Nephron (organoid): ENCODE measurements at regions not wholly inside any gene's neighbourhood (a gene's known extent, or its start where the extent isn't known, plus 50 kb on each side); places are given as distances from the start of the nearest gene placed in this dataset.
"Not testable (repeated sequence)": the region's sequence is repeated elsewhere in the genome, so short reads cannot be mapped to it uniquely, and the experiment has no call there.

Experiments
- H3K27ac Mint-ChIP-seq, 3 experiments: 2 replicates each; pipeline ENCODE4 v1.8.0; 2020; ENCODE audit warnings: mixed read lengths in 3 of 3, mild to moderate bottlenecking in 2 of 3, moderate library complexity in 1 of 3
- H3K27me3 Mint-ChIP-seq: 2 replicates; pipeline ENCODE4 v1.8.0; 2021; ENCODE audit warnings: low read depth, mild to moderate bottlenecking, moderate library complexity, mixed read lengths
- H3K36me3 Mint-ChIP-seq: 2 replicates; pipeline ENCODE4 v1.8.0; 2020; ENCODE audit warnings: low read depth, mixed read lengths
- H3K4me1 Mint-ChIP-seq: 2 replicates; pipeline ENCODE4 v1.8.0; 2020; ENCODE audit warnings: mixed read lengths
- H3K4me3 Mint-ChIP-seq, 3 experiments: 2 replicates each; pipeline ENCODE4 v1.8.0; 2020; ENCODE audit warnings: mild to moderate bottlenecking in 3 of 3, mixed read lengths in 3 of 3, moderate library complexity in 2 of 3
- H3K9me3 Mint-ChIP-seq: 2 replicates; pipeline ENCODE4 v1.8.0; 2020; ENCODE audit warnings: mixed read lengths
- TF ChIP-seq, protein P1 (sequence below), 3 experiments: fragments of 200-600 bp; sonication (generic); IDR thresholded peaks; one replicate each; pipeline ENCODE4 v1.5.0; 2021; ENCODE audit warnings: antibody characterized with exemption in 3 of 3; ENCODE audit not compliant: unreplicated experiment in 3 of 3

DNA sequence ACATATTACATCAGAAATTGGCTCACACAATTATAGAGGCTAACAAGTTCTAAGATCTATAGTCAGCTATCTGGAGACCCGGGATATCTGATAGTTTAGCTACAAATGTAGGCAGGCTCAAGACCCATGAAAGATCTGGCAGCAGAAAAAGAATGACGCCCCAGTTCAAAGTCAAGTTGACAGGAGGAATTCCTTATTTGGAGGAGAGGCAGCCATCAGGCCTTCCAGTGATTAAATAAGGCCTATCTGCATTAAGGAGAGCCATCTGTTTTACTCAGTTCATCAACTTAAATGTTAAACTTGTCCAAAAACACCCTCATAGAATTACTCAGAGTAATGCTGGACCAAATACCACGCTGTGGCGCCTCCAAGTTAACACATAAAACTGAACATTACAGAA, 1402.6 kb downstream of the FAM181B start:
- peak overlapping the region in 1 of 3 experiments; percentile 85 for H3K27ac Mint-ChIP-seq
- H3K9me3 Mint-ChIP-seq = no peaks in the 10 kb centered on the region
- H3K4me1 Mint-ChIP-seq = no peaks in the 10 kb centered on the region
- H3K36me3 Mint-ChIP-seq = no peaks in the 10 kb centered on the region
- no peaks in the 10 kb centered on the region for H3K27me3 Mint-ChIP-seq
- TF ChIP-seq, protein P1, sequence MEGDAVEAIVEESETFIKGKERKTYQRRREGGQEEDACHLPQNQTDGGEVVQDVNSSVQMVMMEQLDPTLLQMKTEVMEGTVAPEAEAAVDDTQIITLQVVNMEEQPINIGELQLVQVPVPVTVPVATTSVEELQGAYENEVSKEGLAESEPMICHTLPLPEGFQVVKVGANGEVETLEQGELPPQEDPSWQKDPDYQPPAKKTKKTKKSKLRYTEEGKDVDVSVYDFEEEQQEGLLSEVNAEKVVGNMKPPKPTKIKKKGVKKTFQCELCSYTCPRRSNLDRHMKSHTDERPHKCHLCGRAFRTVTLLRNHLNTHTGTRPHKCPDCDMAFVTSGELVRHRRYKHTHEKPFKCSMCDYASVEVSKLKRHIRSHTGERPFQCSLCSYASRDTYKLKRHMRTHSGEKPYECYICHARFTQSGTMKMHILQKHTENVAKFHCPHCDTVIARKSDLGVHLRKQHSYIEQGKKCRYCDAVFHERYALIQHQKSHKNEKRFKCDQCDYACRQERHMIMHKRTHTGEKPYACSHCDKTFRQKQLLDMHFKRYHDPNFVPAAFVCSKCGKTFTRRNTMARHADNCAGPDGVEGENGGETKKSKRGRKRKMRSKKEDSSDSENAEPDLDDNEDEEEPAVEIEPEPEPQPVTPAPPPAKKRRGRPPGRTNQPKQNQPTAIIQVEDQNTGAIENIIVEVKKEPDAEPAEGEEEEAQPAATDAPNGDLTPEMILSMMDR (IDR thresholded peaks at IDR 0.05; ENCODE audit: unreplicated experiment in 3 of 3) = no peak
- no peak overlapping the region for H3K4me3 Mint-ChIP-seq

DNA sequence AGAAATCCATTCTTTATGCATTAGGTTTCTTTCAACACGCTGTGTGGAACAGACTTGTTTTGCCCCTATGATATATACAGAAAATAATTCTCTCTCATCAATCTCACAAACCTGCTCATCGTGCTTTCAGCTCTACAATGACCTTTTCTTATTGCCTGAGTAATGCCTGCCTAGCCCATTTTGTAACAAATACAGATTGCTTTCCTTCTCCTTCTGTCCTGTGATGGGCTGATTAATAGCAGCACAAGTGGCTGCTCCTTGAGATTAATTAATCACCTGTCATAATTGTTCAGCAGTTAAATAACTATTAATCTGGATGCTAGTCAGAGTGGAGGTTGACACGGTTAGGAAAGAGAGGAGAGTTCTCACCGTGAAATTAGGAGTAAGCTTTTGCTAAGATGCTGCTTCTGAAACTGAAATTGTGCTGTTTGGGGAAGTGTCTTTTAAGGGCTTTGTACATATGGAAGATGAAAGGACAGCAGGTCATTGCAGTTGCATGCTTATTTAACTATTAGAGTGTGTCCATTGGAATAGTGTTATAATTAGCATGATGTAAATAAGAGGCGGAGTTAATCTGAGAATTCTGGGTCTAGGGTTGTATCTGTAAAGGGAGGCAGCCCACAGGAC, 1430.5 kb downstream of the FAM181B start:
- no peaks in the 10 kb centered on the region for H3K4me1 Mint-ChIP-seq
- no peak overlapping the region for H3K27ac Mint-ChIP-seq
- H3K4me3 Mint-ChIP-seq = no peak overlapping the region
- no peaks in the 10 kb centered on the region for H3K27me3 Mint-ChIP-seq
- H3K36me3 Mint-ChIP-seq = no peaks in the 10 kb centered on the region
- no peaks in the 10 kb centered on the region for H3K9me3 Mint-ChIP-seq
- TF ChIP-seq, protein P1 (IDR thresholded peaks at IDR 0.05; ENCODE audit: unreplicated experiment in 3 of 3) = no peak

DNA sequence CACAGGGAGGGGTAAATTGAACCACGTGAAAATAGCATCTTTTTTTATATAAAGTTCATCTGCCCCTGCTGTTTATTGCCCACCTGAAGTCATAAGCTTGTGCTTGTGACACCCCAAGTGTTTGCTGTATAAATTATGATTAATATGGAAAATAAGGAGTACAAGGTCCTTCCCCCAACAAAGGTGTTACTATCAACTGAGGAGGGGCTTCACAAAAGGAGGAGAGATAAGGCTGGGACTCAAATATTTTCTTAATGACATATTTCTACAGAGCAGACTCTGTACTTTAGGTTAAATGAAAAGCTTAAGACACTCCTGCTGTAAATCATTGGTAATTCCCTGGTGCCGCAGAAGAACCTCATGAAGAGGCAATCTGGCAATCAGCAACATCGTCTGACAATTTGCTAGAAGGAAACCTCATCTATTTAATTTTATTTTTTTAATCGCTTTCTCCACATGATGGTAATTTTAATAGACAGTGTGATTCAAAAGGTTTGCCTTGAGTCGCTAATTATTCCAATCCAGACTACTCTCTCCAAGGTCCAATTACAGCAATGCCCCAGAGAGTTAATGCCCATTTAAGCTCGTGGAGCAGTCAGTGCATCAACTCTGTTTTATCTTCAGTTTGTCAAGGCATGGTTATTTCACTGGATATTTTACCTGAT, 1432.4 kb downstream of the FAM181B start:
- Mint-ChIP-seq H3K27me3 (no peaks in the 10 kb centered on the region), H3K4me1 (no peaks in the 10 kb centered on the region)
- TF ChIP-seq, protein P1 (IDR thresholded peaks at IDR 0.05; ENCODE audit: unreplicated experiment in 3 of 3) = no peak

DNA sequence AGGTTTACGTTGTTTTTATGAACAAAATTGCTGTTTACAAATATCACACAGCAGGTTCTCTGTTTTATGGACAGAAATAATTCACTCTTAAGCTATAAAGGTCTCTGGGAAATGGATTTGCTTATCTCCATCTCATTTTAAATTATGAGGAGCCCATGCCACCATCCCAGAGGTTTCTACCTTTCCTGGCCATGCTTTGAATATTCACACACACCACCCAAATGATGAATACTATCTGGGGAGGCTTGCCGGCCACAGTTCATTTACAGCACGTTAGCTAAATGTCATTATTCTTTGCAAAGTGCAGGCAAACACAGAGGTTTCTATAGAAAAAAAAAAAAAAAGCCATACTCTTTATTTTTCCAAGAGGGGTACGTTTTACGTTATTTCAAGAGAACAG, 1446.7 kb downstream of the FAM181B start:
- H3K27ac Mint-ChIP-seq = no peak overlapping the region
- no peak overlapping the region for H3K4me3 Mint-ChIP-seq
- H3K9me3 Mint-ChIP-seq = peaks cover 18% of the 10 kb centered on the region
- TF ChIP-seq, protein P1 (IDR thresholded peaks at IDR 0.05; ENCODE audit: unreplicated experiment in 3 of 3) = no peak
- H3K36me3 Mint-ChIP-seq = no peaks in the 10 kb centered on the region
- H3K4me1 Mint-ChIP-seq = no peaks in the 10 kb centered on the region
- H3K27me3 Mint-ChIP-seq = no peaks in the 10 kb centered on the region

More for the DNA sequence above, 1432.4 kb downstream of the FAM181B start:
- Mint-ChIP-seq H3K36me3 (no peaks in the 10 kb centered on the region), H3K9me3 (no peaks in the 10 kb centered on the region), H3K4me3 (no peak overlapping the region), H3K27ac (no peak overlapping the region)

DNA sequence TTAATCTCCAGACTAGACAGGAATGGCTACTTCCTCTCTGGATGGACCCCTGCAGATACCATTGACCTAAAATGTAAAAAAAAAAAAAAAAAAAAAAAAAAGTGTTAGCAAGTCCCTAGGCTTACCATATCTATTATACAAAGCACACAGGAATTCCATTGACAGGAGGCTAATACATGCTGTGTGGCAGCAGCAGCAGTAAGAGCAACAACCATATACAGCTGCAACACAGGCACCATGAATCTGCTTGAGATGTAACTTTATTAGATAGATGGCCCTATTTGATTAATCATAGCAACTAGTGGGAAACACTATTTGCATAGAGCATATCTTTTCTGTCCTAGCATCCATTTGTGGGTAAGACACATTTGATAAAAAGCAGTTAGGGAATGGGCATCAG, 1447.1 kb downstream of the FAM181B start:
- peaks cover 18% of the 10 kb centered on the region for H3K9me3 Mint-ChIP-seq
- H3K27me3 Mint-ChIP-seq = no peaks in the 10 kb centered on the region
- no peaks in the 10 kb centered on the region for H3K36me3 Mint-ChIP-seq
- no peaks in the 10 kb centered on the region for H3K4me1 Mint-ChIP-seq
- TF ChIP-seq, protein P1 (IDR thresholded peaks at IDR 0.05; ENCODE audit: unreplicated experiment in 3 of 3) = no peak
- H3K4me3 Mint-ChIP-seq = no peak overlapping the region
- no peak overlapping the region for H3K27ac Mint-ChIP-seq

DNA sequence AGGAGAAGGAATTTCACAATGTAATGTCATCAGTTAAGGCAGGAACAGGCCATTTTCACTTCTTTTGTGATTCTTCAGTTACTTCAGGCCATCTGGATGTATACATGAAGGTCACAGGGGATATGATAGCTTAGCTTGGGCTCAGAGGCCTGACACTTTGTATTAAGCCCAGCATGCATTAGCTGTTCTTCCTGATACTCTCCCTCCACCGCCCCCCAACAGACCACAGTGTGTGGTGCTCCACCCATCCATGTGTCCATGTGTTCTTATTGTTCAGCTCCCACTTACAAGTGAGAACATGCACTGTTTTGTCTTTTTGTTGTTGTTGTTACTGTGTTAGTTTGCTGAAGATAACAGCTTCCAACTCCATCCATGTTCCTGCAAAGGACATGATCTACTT, 1453.4 kb downstream of the FAM181B start:
- not testable (repeated sequence) for H3K36me3 Mint-ChIP-seq, H3K4me1 Mint-ChIP-seq, H3K4me3 Mint-ChIP-seq, H3K27me3 Mint-ChIP-seq, H3K9me3 Mint-ChIP-seq
- H3K27ac Mint-ChIP-seq = peak overlapping the region in 1 of 3 experiments; percentile 51
